WTC11 (cell line): ENCODE measurements at regions not wholly inside any gene's neighbourhood (a gene's known extent, or its start where the extent isn't known, plus 50 kb on each side); places are given as distances from the start of the nearest gene placed in this dataset.

ENCODE experiments used
- ATAC-seq: fragments of 200-7000 bp; cut with Tn5 transposase; 2 replicates; pipeline ENCODE4 v1.10.0; 2021; ENCODE audit warnings: mild to moderate bottlenecking, moderate library complexity
- CTCF ChIA-PET: fragments of 300-600 bp; sonication (Branson Sonifier 250); formaldehyde crosslinking; loops from one replicate; lab custom pipeline; 2021; ENCODE audit warnings: antibody characterized with exemption; lab: Charles Lee
- POLR2A ChIA-PET: fragments of 350-600 bp; sonication (Branson Sonifier 250); formaldehyde crosslinking; loops from one replicate; lab custom pipeline; 2021; ENCODE audit warnings: antibody characterized with exemption; lab: Charles Lee
- DNase-seq: peaks from one replicate; pipeline ENCODE4 v3.0.0; 2021; ENCODE audit warnings: low spot score
- H3K27ac Mint-ChIP-seq: 2 replicates; pipeline ENCODE4 v1.8.0; 2021; ENCODE audit warnings: mixed read lengths
- H3K27me3 Mint-ChIP-seq: 2 replicates; pipeline ENCODE4 v1.8.0; 2021; ENCODE audit warnings: low read depth, mild to moderate bottlenecking, moderate library complexity, mixed read lengths
- H3K36me3 Mint-ChIP-seq: 2 replicates; pipeline ENCODE4 v1.8.0; 2021; ENCODE audit warnings: mixed read lengths
- H3K4me1 Mint-ChIP-seq: 2 replicates; pipeline ENCODE4 v1.8.0; 2022; ENCODE audit warnings: mixed read lengths
- H3K4me3 Mint-ChIP-seq: 2 replicates; pipeline ENCODE4 v1.8.0; 2021; ENCODE audit warnings: mild to moderate bottlenecking, moderate library complexity, mixed read lengths
- H3K9me3 Mint-ChIP-seq: 2 replicates; pipeline ENCODE4 v1.8.0; 2021; ENCODE audit warnings: mixed read lengths
- ATF3 ChIP-seq: sonication (generic); formaldehyde crosslinking; conservative IDR thresholded peaks from 2 replicates; pipeline ENCODE4 v1.8.1; 2022; ENCODE audit warnings: mild to moderate bottlenecking, missing genetic modification reagents
- CTCF ChIP-seq: fragments of 200-600 bp; IDR thresholded peaks from 2 replicates; pipeline ENCODE4 v1.8.0; 2022; ENCODE audit warnings: antibody characterized with exemption
- ESRRA ChIP-seq: sonication (generic); formaldehyde crosslinking; IDR thresholded peaks from 2 replicates; pipeline ENCODE4 v1.8.1; 2022; ENCODE audit warnings: mild to moderate bottlenecking, missing genetic modification reagents, borderline replicate concordance
- ETV6 ChIP-seq: sonication (generic); formaldehyde crosslinking; IDR thresholded peaks from 2 replicates; pipeline ENCODE4 v1.8.1; 2022; ENCODE audit warnings: mild to moderate bottlenecking, missing genetic modification reagents
- FOXJ3 ChIP-seq: sonication (generic); formaldehyde crosslinking; IDR thresholded peaks from 2 replicates; pipeline ENCODE4 v1.9.0; 2021; ENCODE audit warnings: missing genetic modification reagents, mild to moderate bottlenecking, borderline replicate concordance
- MXD4 ChIP-seq: fragments of 250-450 bp; sonication (Bioruptor Pico); IDR thresholded peaks from 2 replicates; pipeline ENCODE4 v1.8.0; 2021; ENCODE audit warnings: mild to moderate bottlenecking, moderate library complexity, borderline replicate concordance
- NFE2L1 ChIP-seq: sonication (generic); formaldehyde crosslinking; IDR thresholded peaks from 2 replicates; pipeline ENCODE4 v1.8.1; 2023; ENCODE audit warnings: missing genetic modification reagents
- PRRX2 ChIP-seq: fragments of 250-450 bp; sonication (Bioruptor Pico); IDR thresholded peaks from 2 replicates; pipeline ENCODE4 v1.8.0; 2021; ENCODE audit warnings: mild to moderate bottlenecking
- USF2 ChIP-seq: sonication (generic); formaldehyde crosslinking; IDR thresholded peaks from 2 replicates; pipeline ENCODE4 v1.8.1; 2023; ENCODE audit warnings: mild to moderate bottlenecking, missing genetic modification reagents, moderate library complexity
- ZNF138 ChIP-seq: sonication (generic); formaldehyde crosslinking; conservative IDR thresholded peaks from 2 replicates; pipeline ENCODE4 v1.8.1; 2022; ENCODE audit warnings: mild to moderate bottlenecking, moderate library complexity, missing genetic modification reagents
- ZNF317 ChIP-seq: sonication (generic); formaldehyde crosslinking; IDR thresholded peaks from 2 replicates; pipeline ENCODE4 v1.8.1; 2023; ENCODE audit warnings: low read depth, mild to moderate bottlenecking, moderate library complexity, missing genetic modification reagents, borderline replicate concordance
- ZNF425 ChIP-seq: fragments of 250-450 bp; sonication (Bioruptor Pico); conservative IDR thresholded peaks from 2 replicates; pipeline ENCODE4 v1.9.0; 2021; ENCODE audit warnings: mild to moderate bottlenecking
- ZNF671 ChIP-seq: fragments of 250-450 bp; sonication (Bioruptor Pico); IDR thresholded peaks from 2 replicates; pipeline ENCODE4 v1.8.0; 2021; ENCODE audit warnings: mild to moderate bottlenecking
- TF ChIP-seq, protein P1 (sequence below): sonication (generic); formaldehyde crosslinking; IDR thresholded peaks from 2 replicates; pipeline ENCODE4 v1.8.1; 2022; ENCODE audit warnings: missing genetic modification reagents, borderline replicate concordance
- TF ChIP-seq, protein P2 (sequence below): sonication (generic); formaldehyde crosslinking; IDR thresholded peaks from 2 replicates; pipeline ENCODE4 v1.8.1; 2023; ENCODE audit warnings: mild to moderate bottlenecking, missing genetic modification reagents, borderline replicate concordance

GRCh38 chr3:152778022-152778421, 56.9 kb upstream of the P2RY1 start:
- H3K4me3 Mint-ChIP-seq = no peak overlapping the region
- TF ChIP-seq ETV6 (CRISPR knock-in tag) (no peak), NFE2L1 (no peak)
- ATAC-seq = no peak
- H3K9me3 Mint-ChIP-seq = peaks cover 4% of the 10 kb centered on the region
- ChIA-PET POLR2A (no interaction called here), CTCF (no interaction called here)
- H3K27ac Mint-ChIP-seq = no peak overlapping the region
- H3K27me3 Mint-ChIP-seq = no peaks in the 10 kb centered on the region
- DNase-seq = no peak
- peaks cover 10% of the 10 kb centered on the region for H3K4me1 Mint-ChIP-seq
- peaks cover 3% of the 10 kb centered on the region; the same call in 1 of the 2 replicates for H3K36me3 Mint-ChIP-seq

DNA sequence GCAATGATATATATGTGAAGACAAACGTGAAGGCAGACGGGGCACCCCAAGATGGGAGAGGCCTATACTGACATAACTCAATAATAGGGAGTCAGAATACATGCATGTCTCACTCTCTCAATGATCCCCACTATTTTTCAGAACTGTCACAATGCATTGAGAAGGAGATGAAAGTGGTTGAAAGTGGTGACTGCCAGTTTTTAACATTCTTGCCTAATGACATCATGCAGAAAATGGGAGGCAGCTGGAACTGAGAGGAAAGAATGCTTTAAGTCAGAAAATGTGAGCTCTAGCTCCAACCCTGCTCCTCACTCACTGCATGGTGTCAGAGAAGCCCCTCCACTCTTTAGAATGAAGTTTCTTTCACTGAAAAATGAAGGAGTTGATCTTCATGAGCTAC, 55.3 kb upstream of the P2RY1 start:
- ChIA-PET POLR2A (no interaction called here), CTCF (interaction anchor here (0.7 kb wide), 1 partner anchor 9 kb away, joined by 3 read pairs; no protein-coding TSS in a partner anchor)
- Mint-ChIP-seq H3K36me3 (peaks cover 3% of the 10 kb centered on the region; the same call in 1 of the 2 replicates), H3K4me1 (peaks cover 10% of the 10 kb centered on the region), H3K27me3 (no peaks in the 10 kb centered on the region), H3K9me3 (peaks cover 5% of the 10 kb centered on the region), H3K4me3 (no peak overlapping the region), H3K27ac (peak overlapping the region; percentile 26; the same call in 1 of the 2 replicates)
- peak; percentile 68 for ATAC-seq
- TF ChIP-seq FOXJ3 (CRISPR knock-in tag) (no peak), ESRRA (CRISPR knock-in tag) (no peak), USF2 (no peak), MXD4 (CRISPR knock-in tag) (no peak), ZNF317 (no peak), ATF3 (CRISPR knock-in tag) (no peak), PRRX2 (no peak), ZNF138 (CRISPR knock-in tag) (no peak), CTCF (no peak), ZNF425 (CRISPR knock-in tag) (no peak), ZNF671 (CRISPR knock-in tag) (no peak)
- TF ChIP-seq, protein P1, sequence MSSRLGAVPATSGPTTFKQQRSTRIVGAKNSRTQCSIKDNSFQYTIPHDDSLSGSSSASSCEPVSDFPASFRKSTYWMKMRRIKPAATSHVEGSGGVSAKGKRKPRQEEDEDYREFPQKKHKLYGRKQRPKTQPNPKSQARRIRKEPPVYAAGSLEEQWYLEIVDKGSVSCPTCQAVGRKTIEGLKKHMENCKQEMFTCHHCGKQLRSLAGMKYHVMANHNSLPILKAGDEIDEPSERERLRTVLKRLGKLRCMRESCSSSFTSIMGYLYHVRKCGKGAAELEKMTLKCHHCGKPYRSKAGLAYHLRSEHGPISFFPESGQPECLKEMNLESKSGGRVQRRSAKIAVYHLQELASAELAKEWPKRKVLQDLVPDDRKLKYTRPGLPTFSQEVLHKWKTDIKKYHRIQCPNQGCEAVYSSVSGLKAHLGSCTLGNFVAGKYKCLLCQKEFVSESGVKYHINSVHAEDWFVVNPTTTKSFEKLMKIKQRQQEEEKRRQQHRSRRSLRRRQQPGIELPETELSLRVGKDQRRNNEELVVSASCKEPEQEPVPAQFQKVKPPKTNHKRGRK (CRISPR knock-in tag) = no peak
- TF ChIP-seq, protein P2, sequence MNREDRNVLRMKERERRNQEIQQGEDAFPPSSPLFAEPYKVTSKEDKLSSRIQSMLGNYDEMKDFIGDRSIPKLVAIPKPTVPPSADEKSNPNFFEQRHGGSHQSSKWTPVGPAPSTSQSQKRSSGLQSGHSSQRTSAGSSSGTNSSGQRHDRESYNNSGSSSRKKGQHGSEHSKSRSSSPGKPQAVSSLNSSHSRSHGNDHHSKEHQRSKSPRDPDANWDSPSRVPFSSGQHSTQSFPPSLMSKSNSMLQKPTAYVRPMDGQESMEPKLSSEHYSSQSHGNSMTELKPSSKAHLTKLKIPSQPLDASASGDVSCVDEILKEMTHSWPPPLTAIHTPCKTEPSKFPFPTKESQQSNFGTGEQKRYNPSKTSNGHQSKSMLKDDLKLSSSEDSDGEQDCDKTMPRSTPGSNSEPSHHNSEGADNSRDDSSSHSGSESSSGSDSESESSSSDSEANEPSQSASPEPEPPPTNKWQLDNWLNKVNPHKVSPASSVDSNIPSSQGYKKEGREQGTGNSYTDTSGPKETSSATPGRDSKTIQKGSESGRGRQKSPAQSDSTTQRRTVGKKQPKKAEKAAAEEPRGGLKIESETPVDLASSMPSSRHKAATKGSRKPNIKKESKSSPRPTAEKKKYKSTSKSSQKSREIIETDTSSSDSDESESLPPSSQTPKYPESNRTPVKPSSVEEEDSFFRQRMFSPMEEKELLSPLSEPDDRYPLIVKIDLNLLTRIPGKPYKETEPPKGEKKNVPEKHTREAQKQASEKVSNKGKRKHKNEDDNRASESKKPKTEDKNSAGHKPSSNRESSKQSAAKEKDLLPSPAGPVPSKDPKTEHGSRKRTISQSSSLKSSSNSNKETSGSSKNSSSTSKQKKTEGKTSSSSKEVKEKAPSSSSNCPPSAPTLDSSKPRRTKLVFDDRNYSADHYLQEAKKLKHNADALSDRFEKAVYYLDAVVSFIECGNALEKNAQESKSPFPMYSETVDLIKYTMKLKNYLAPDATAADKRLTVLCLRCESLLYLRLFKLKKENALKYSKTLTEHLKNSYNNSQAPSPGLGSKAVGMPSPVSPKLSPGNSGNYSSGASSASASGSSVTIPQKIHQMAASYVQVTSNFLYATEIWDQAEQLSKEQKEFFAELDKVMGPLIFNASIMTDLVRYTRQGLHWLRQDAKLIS (CRISPR knock-in tag) = no peak
- no peak for DNase-seq
